Keratinocyte (primary cell): ENCODE measurements at regions not wholly inside any gene's neighbourhood (a gene's known extent, or its start where the extent isn't known, plus 50 kb on each side); places are given as distances from the start of the nearest gene placed in this dataset.

ENCODE experiments used
- DNase-seq: peaks from one replicate; pipeline ENCODE4 v3.0.0-alpha.2; 2011; ENCODE audit warnings: low read depth, missing footprints, low spot score
- FAIRE-seq: peaks from 2 replicates; lab custom pipeline; 2011; peaks lifted over from hg19 to GRCh38; lab: Jason Lieb, UNC
- H2AFZ ChIP-seq: 2 replicates; pipeline ENCODE4 v1.6.0; 2012; ENCODE audit warnings: low read length, control low read depth, inconsistent platforms; ENCODE audit not compliant: control insufficient read depth
- H3K27ac ChIP-seq: 2 replicates; pipeline ENCODE4 v1.5.1; 2011; ENCODE audit warnings: low read length; ENCODE audit not compliant: control insufficient read depth, insufficient read depth
- H3K27me3 ChIP-seq: 3 replicates; pipeline ENCODE4 v1.6.0; 2011; ENCODE audit warnings: low read length; ENCODE audit not compliant: control insufficient read depth, insufficient read depth; ENCODE audit errors: extremely low read depth
- H3K36me3 ChIP-seq, 2 experiments: 2 replicates in 1 of 2; 3 replicates in 1 of 2; pipeline ENCODE4 v1.5.1; 2011; ENCODE audit warnings: low read length in 2 of 2, mild to moderate bottlenecking in 1 of 2; ENCODE audit not compliant: control insufficient read depth in 2 of 2, insufficient read depth in 2 of 2; ENCODE audit errors: extremely low read depth in 1 of 2
- H3K4me1 ChIP-seq: 3 replicates; pipeline ENCODE4 v1.5.1; 2011; ENCODE audit warnings: low read length; ENCODE audit not compliant: control insufficient read depth, insufficient read depth; ENCODE audit errors: extremely low read depth
- H3K4me2 ChIP-seq: 3 replicates; pipeline ENCODE4 v1.6.0; 2011; ENCODE audit warnings: low read depth, low read length; ENCODE audit not compliant: control insufficient read depth, insufficient read depth; ENCODE audit errors: extremely low read depth
- H3K4me3 ChIP-seq, 3 experiments: fragments of 200-600 bp in 1 of 3; sonication (generic) in 1 of 3; 2 replicates in 2 of 3; 3 replicates in 1 of 3; pipeline ENCODE4 v1.5.1; 2011 to 2016; ENCODE audit warnings: low read length in 3 of 3, mild to moderate bottlenecking in 3 of 3, control low read depth in 2 of 3, inconsistent platforms in 1 of 3, low read depth in 1 of 3, mixed read lengths in 1 of 3, mixed run types in 1 of 3, moderate library complexity in 1 of 3; ENCODE audit not compliant: control insufficient read depth in 2 of 3, insufficient read depth in 2 of 3; ENCODE audit errors: extremely low read depth in 1 of 3
- H3K79me2 ChIP-seq: 2 replicates; pipeline ENCODE4 v1.6.0; 2012; ENCODE audit warnings: low read length; ENCODE audit not compliant: control insufficient read depth, insufficient read depth
- H3K9ac ChIP-seq: 3 replicates; pipeline ENCODE4 v1.6.0; 2011; ENCODE audit warnings: low read length; ENCODE audit not compliant: control insufficient read depth, insufficient read depth; ENCODE audit errors: extremely low read depth
- H3K9me1 ChIP-seq: 3 replicates; pipeline ENCODE4 v1.6.0; 2011; ENCODE audit warnings: low read length; ENCODE audit not compliant: control insufficient read depth, insufficient read depth; ENCODE audit errors: extremely low read depth
- H3K9me3 ChIP-seq: 2 replicates; pipeline ENCODE4 v1.5.1; 2012; ENCODE audit warnings: low read depth, low read length; ENCODE audit not compliant: control insufficient read depth
- H4K20me1 ChIP-seq: 3 replicates; pipeline ENCODE4 v1.6.0; 2011; ENCODE audit warnings: low read length; ENCODE audit not compliant: control insufficient read depth, insufficient read depth; ENCODE audit errors: extremely low read depth
- EZH2 ChIP-seq: IDR thresholded peaks from one replicate; pipeline ENCODE4 v1.6.1; 2012; ENCODE audit warnings: inconsistent platforms, mild to moderate bottlenecking, low read length, moderate library complexity
- dilution Hi-C: fragments of 300-500 bp; cut with MboI; formaldehyde crosslinking; loops from one replicate; pipeline ENCODE4 v1.7.0; 2020; ENCODE audit warnings: low sequenced_read_pairs; ENCODE audit not compliant: extremely low pct_ligation_motif_present
- TF ChIP-seq, protein P1 (sequence below), 3 experiments: IDR thresholded peaks in 1 of 3; conservative IDR thresholded peaks in 1 of 3; optimal IDR thresholded peaks in 1 of 3; 2 replicates in 2 of 3; 3 replicates in 1 of 3; pipeline versions ENCODE3 to v1.5.1; 2011; ENCODE audit warnings: low read length in 3 of 3, mild to moderate bottlenecking in 3 of 3, moderate library complexity in 2 of 3, control low read depth in 1 of 3, inconsistent platforms in 1 of 3; ENCODE audit not compliant: insufficient read depth in 2 of 3; ENCODE audit errors: extremely low read depth in 1 of 3

DNA sequence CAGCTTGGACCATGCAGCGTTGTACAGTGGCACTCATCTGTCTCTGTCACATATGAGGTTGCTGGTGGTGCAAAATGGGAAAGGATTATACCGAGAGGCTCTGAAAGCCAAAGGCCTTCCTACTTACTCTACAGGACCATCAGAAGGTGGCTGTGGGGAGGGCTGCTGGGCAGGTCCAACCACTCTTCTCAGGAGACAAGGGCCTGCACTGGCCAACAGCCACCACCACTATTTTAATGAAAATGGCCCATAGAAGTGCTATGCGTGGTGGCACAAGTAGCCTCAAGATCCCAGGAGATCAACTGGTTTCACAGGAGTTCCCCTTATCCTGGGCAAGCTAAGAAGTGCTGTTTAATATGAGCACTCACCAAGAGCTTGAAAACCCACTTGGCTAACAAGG is 52.3 kb downstream of the MRPL57 start:
- no peaks in the 10 kb centered on the region for H3K9me1 ChIP-seq
- DNase-seq (no peak), FAIRE-seq (no peak)
- H3K36me3 ChIP-seq: no peaks in the 10 kb centered on the region
- no peaks in the 10 kb centered on the region for H3K79me2 ChIP-seq
- H4K20me1 ChIP-seq: no peaks in the 10 kb centered on the region
- no peak overlapping the region for H3K27ac ChIP-seq
- no peak overlapping the region for H3K9ac ChIP-seq
- dilution Hi-C loops: no loop called here
- no peaks in the 10 kb centered on the region for H3K27me3 ChIP-seq
- no peak overlapping the region for H2AFZ ChIP-seq
- H3K4me1 ChIP-seq: peaks cover 4% of the 10 kb centered on the region
- no peak overlapping the region for H3K4me3 ChIP-seq
- H3K4me2 ChIP-seq: no peak overlapping the region
- H3K9me3 ChIP-seq: no peaks in the 10 kb centered on the region
- TF ChIP-seq, protein P1, sequence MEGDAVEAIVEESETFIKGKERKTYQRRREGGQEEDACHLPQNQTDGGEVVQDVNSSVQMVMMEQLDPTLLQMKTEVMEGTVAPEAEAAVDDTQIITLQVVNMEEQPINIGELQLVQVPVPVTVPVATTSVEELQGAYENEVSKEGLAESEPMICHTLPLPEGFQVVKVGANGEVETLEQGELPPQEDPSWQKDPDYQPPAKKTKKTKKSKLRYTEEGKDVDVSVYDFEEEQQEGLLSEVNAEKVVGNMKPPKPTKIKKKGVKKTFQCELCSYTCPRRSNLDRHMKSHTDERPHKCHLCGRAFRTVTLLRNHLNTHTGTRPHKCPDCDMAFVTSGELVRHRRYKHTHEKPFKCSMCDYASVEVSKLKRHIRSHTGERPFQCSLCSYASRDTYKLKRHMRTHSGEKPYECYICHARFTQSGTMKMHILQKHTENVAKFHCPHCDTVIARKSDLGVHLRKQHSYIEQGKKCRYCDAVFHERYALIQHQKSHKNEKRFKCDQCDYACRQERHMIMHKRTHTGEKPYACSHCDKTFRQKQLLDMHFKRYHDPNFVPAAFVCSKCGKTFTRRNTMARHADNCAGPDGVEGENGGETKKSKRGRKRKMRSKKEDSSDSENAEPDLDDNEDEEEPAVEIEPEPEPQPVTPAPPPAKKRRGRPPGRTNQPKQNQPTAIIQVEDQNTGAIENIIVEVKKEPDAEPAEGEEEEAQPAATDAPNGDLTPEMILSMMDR (optimal IDR thresholded peaks at IDR 0.05 in 1 of 3, IDR thresholded peaks at IDR 0.05 in 1 of 3, conservative IDR thresholded peaks at IDR 0.05 in 1 of 3; ENCODE audit: extremely low read depth in 1 of 3, insufficient read depth in 2 of 3, low read length in 3 of 3): no peak
- TF ChIP-seq EZH2: no peak

DNA sequence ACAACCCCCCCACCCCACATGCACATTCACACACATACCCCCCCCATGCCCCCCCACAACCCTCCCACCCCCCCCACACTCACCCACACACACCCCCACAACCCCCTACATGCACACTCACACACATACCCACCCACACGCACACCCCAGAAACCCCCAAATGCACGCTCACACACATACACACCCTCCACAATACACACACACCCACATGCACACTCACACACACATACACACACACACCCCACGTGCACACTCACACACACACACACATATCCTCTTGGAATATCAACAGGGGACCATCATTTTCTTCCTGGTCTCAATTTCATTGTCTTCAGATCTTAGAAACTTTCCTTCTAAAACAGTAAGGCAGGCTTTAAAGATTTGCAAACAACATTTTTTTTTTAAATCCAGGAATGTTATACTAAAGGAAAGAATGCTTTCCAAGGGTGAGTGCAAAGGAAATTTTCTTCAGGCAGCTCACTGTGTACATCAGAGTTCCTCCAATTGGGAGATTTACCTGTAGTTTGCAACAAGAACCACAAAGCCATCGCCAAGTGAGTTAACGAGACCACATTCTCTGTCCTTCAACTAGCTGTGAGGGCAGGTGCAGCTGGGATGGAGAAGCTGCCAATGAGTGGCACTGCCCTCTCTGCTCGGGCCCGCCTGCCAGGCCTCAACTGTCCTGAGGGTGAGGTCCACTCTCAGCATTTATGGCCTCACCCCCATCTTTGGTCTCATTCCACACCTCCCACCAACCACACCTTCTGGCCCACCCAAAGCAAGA is 53.0 kb downstream of the MRPL57 start:
- H3K27me3 ChIP-seq: no peaks in the 10 kb centered on the region
- no peaks in the 10 kb centered on the region for H3K79me2 ChIP-seq
- no peak overlapping the region for H3K27ac ChIP-seq
- H3K36me3 ChIP-seq: no peaks in the 10 kb centered on the region
- no peaks in the 10 kb centered on the region for H3K9me1 ChIP-seq
- H3K4me3 ChIP-seq: no peak overlapping the region
- no peak for DNase-seq
- FAIRE-seq: no peak
- H3K4me1 ChIP-seq: peaks cover 4% of the 10 kb centered on the region
- dilution Hi-C loops: no loop called here
- no peaks in the 10 kb centered on the region for H3K9me3 ChIP-seq
- no peak overlapping the region for H3K4me2 ChIP-seq
- H3K9ac ChIP-seq: no peak overlapping the region
- no peak overlapping the region for H2AFZ ChIP-seq
- H4K20me1 ChIP-seq: no peaks in the 10 kb centered on the region
- TF ChIP-seq EZH2: no peak
- TF ChIP-seq, protein P1 (optimal IDR thresholded peaks at IDR 0.05 in 1 of 3, IDR thresholded peaks at IDR 0.05 in 1 of 3, conservative IDR thresholded peaks at IDR 0.05 in 1 of 3; ENCODE audit: extremely low read depth in 1 of 3, insufficient read depth in 2 of 3, low read length in 3 of 3): no peak
